CD14-positive monocyte (primary cell): ENCODE measurements at regions not wholly inside any gene's neighbourhood (a gene's known extent, or its start where the extent isn't known, plus 50 kb on each side); places are given as distances from the start of the nearest gene placed in this dataset.

Experiments used
- DNase-seq, 3 donors: peaks; one replicate each; pipeline ENCODE4 v3.0.0-alpha.2; 2011 to 2022
- H2AFZ ChIP-seq: 2 replicates; pipeline ENCODE4 v1.6.0; 2012; ENCODE audit warnings: mild to moderate bottlenecking, low read depth, low read length, inconsistent platforms; ENCODE audit not compliant: insufficient read depth, poor library complexity, severe bottlenecking
- H3K27ac ChIP-seq, 2 donors: 1 replicate in 1 of 2; 2 replicates in 1 of 2; pipeline ENCODE4 v1.5.1; 2012 to 2013; ENCODE audit warnings: low read length in 2 of 2, control low read depth in 1 of 2, inconsistent platforms in 1 of 2, low read depth in 1 of 2, mild to moderate bottlenecking in 1 of 2
- H3K27me3 ChIP-seq, 2 donors: one replicate each; pipeline versions ENCODE4 v1.6.0 to v1.6.1; 2011 to 2013; ENCODE audit warnings: low read length in 2 of 2; ENCODE audit not compliant: control insufficient read depth in 2 of 2, insufficient read depth in 2 of 2
- H3K36me3 ChIP-seq, 2 donors: replicated peaks in 1 of 2; 1 replicate in 1 of 2; 2 replicates in 1 of 2; pipeline versions ENCODE4 v1.5.1 to v1.6.1; 2012 to 2013; ENCODE audit warnings: low read length in 2 of 2, control low read depth in 1 of 2, inconsistent platforms in 1 of 2, mild to moderate bottlenecking in 1 of 2; ENCODE audit not compliant: insufficient read depth in 2 of 2, control insufficient read depth in 1 of 2
- H3K4me1 ChIP-seq, 2 donors: 1 replicate in 1 of 2; 2 replicates in 1 of 2; pipeline versions ENCODE4 v1.5.1 to v1.6.1; 2012 to 2013; ENCODE audit warnings: low read length in 2 of 2, control low read depth in 1 of 2, inconsistent platforms in 1 of 2, mild to moderate bottlenecking in 1 of 2, moderate library complexity in 1 of 2; ENCODE audit not compliant: insufficient read depth in 2 of 2, control insufficient read depth in 1 of 2
- H3K4me2 ChIP-seq: replicated peaks from 2 replicates; pipeline ENCODE3; 2012; ENCODE audit warnings: low read length, moderate library complexity, mild to moderate bottlenecking; ENCODE audit not compliant: poor library complexity, severe bottlenecking; ENCODE audit errors: extremely low read depth
- H3K4me3 ChIP-seq, 3 experiments: fragments of 200-600 bp in 1 of 3; sonication (generic) in 1 of 3; replicated peaks in 1 of 3; 1 replicate in 2 of 3; 2 replicates in 1 of 3; pipeline ENCODE4 v1.5.1; 2011 to 2013; ENCODE audit warnings: low read length in 3 of 3, mild to moderate bottlenecking in 3 of 3, control low read depth in 2 of 3, low read depth in 2 of 3, inconsistent platforms in 1 of 3, moderate library complexity in 1 of 3
- H3K79me2 ChIP-seq: 2 replicates; pipeline ENCODE4 v1.6.0; 2012; ENCODE audit warnings: mild to moderate bottlenecking, control low read depth, inconsistent platforms, low read length, moderate library complexity; ENCODE audit not compliant: insufficient read depth
- H3K9ac ChIP-seq: 2 replicates; pipeline ENCODE4 v1.6.0; 2017; ENCODE audit warnings: low read length, mild to moderate bottlenecking; ENCODE audit not compliant: insufficient read depth, poor library complexity, severe bottlenecking
- H3K9me3 ChIP-seq, 2 donors: replicated peaks in 1 of 2; 1 replicate in 1 of 2; 2 replicates in 1 of 2; pipeline versions ENCODE4 v1.5.1 to v1.6.1; 2012 to 2013; ENCODE audit warnings: low read length in 2 of 2, control low read depth in 1 of 2; ENCODE audit not compliant: control insufficient read depth in 1 of 2, insufficient read depth in 1 of 2
- H4K20me1 ChIP-seq: 2 replicates; pipeline ENCODE4 v1.6.0; 2012; ENCODE audit warnings: mild to moderate bottlenecking, low read length, control low read depth, moderate library complexity; ENCODE audit not compliant: insufficient read depth
- H3K27ac Mint-ChIP-seq, 7 donors: one replicate each; pipeline ENCODE4 v1.8.0; 2020; ENCODE audit warnings: mild to moderate bottlenecking in 7 of 7, mixed read lengths in 7 of 7, moderate library complexity in 6 of 7, inconsistent platforms in 2 of 7
- H3K27me3 Mint-ChIP-seq, 3 donors: one replicate each; pipeline ENCODE4 v1.8.0; 2021 to 2022; ENCODE audit warnings: low read depth in 3 of 3, mild to moderate bottlenecking in 3 of 3, mixed read lengths in 3 of 3, moderate library complexity in 3 of 3, inconsistent platforms in 1 of 3
- H3K36me3 Mint-ChIP-seq, 2 donors: one replicate each; pipeline ENCODE4 v1.8.0; 2020; ENCODE audit warnings: mixed read lengths in 2 of 2, inconsistent platforms in 1 of 2, mild to moderate bottlenecking in 1 of 2
- H3K4me1 Mint-ChIP-seq: one replicate; pipeline ENCODE4 v1.8.0; 2020; ENCODE audit warnings: mild to moderate bottlenecking, mixed read lengths
- H3K4me3 Mint-ChIP-seq, 2 donors: one replicate each; pipeline ENCODE4 v1.8.0; 2020; ENCODE audit warnings: mild to moderate bottlenecking in 2 of 2, mixed read lengths in 2 of 2, moderate library complexity in 1 of 2
- H3K9me3 Mint-ChIP-seq, 7 donors: one replicate each; pipeline ENCODE4 v1.8.0; 2020 to 2022; ENCODE audit warnings: mixed read lengths in 7 of 7, mild to moderate bottlenecking in 6 of 7, moderate library complexity in 6 of 7, inconsistent platforms in 2 of 7
- WGBS: methylation state at CpG from one replicate; pipeline ENCODE4 v1.1.5; 2013; ENCODE audit warnings: missing lambda C conversion rate; ENCODE audit not compliant: insufficient coverage; 5-methylcytosine and 5-hydroxymethylcytosine counted together
- intact Hi-C, 2 donors: fragments of 100-400 bp; cut with micrococcal nuclease; formaldehyde crosslinking; loops; one replicate each; pipeline versions ENCODE4 v1.15.0 to v1.15.1; 2023
- TF ChIP-seq, protein P1 (sequence below): fragments of 200-600 bp; IDR thresholded peaks from one replicate; pipeline ENCODE4 v1.8.0; 2022; ENCODE audit warnings: antibody characterized with exemption, mild to moderate bottlenecking

- no peak overlapping the region for H3K9ac ChIP-seq
- H3K27me3 ChIP-seq = no peaks in the 10 kb centered on the region
- H3K27ac ChIP-seq = no peak overlapping the region
- WGBS = 76% methylated on average over 7 of the region's 9 CpGs
- Mint-ChIP-seq H3K36me3 (no peaks in the 10 kb centered on the region), H3K27me3 (peaks cover 0 to 2% (median 2%) of the 10 kb centered on the region in 3 donors), H3K9me3 (peaks cover 83 to 99% (median 95%) of the 10 kb centered on the region in 7 donors), H3K27ac (no peak overlapping the region), H3K4me1 (no peaks in the 10 kb centered on the region), H3K4me3 (no peak overlapping the region)
- H4K20me1 ChIP-seq = no peaks in the 10 kb centered on the region
- peaks cover 98 to 99% of the 10 kb centered on the region in 2 donors for H3K9me3 ChIP-seq
- H3K4me2 ChIP-seq = no peak overlapping the region
- intact Hi-C loops = no loop called here
- no peaks in the 10 kb centered on the region for H3K36me3 ChIP-seq
- TF ChIP-seq, protein P1, sequence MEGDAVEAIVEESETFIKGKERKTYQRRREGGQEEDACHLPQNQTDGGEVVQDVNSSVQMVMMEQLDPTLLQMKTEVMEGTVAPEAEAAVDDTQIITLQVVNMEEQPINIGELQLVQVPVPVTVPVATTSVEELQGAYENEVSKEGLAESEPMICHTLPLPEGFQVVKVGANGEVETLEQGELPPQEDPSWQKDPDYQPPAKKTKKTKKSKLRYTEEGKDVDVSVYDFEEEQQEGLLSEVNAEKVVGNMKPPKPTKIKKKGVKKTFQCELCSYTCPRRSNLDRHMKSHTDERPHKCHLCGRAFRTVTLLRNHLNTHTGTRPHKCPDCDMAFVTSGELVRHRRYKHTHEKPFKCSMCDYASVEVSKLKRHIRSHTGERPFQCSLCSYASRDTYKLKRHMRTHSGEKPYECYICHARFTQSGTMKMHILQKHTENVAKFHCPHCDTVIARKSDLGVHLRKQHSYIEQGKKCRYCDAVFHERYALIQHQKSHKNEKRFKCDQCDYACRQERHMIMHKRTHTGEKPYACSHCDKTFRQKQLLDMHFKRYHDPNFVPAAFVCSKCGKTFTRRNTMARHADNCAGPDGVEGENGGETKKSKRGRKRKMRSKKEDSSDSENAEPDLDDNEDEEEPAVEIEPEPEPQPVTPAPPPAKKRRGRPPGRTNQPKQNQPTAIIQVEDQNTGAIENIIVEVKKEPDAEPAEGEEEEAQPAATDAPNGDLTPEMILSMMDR = no peak
- no peaks in the 10 kb centered on the region for H3K79me2 ChIP-seq
- H3K4me1 ChIP-seq = no peaks in the 10 kb centered on the region
- no peak overlapping the region for H2AFZ ChIP-seq
- H3K4me3 ChIP-seq = no peak overlapping the region
- DNase-seq = no peak
Measured at GRCh38 chr12:34311337-34311736, 289.0 kb downstream of the ALG10 start.

DNA sequence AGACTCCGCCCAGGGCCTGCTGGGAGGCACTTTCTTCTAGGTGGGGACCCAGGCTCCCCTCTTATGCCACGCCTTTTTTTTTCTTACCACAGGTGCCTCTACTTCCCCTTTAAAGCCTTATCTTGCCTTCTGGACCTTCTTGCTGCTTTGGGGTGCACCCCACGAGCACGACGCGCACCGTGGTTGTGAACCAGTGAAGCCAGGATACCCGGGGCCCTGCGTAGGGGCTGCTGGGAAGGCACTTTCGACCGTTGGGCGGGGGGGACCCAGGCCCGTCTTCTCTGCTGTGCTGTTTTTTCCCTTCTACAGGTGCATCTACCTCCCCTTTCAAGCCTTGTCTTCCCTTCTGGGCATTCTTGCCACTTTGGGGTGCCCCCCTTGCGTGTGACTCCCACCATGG, 305.4 kb downstream of the ALG10 start:
- intact Hi-C loops = no loop called here
- Mint-ChIP-seq H3K27ac (no peak overlapping the region), H3K36me3 (no peaks in the 10 kb centered on the region), H3K4me3 (no peak overlapping the region), H3K9me3 (peaks cover 92 to 100% (median 96%) of the 10 kb centered on the region in 7 donors), H3K4me1 (no peaks in the 10 kb centered on the region), H3K27me3 (peaks cover 0 to 4% (median 0%) of the 10 kb centered on the region in 3 donors)
- no peak overlapping the region for H3K9ac ChIP-seq
- H3K36me3 ChIP-seq = no peaks in the 10 kb centered on the region
- WGBS = 79% methylated on average over 14 of the region's 14 CpGs
- TF ChIP-seq, protein P1 = no peak
- H3K4me3 ChIP-seq = no peak overlapping the region
- no peaks in the 10 kb centered on the region for H3K27me3 ChIP-seq
- H4K20me1 ChIP-seq = no peaks in the 10 kb centered on the region
- DNase-seq = no peak
- no peaks in the 10 kb centered on the region for H3K79me2 ChIP-seq
- H3K9me3 ChIP-seq = peaks cover 100% of the 10 kb centered on the region in 2 donors
- H2AFZ ChIP-seq = no peak overlapping the region
- no peak overlapping the region for H3K27ac ChIP-seq
- H3K4me1 ChIP-seq = no peaks in the 10 kb centered on the region
- H3K4me2 ChIP-seq = no peak overlapping the region
